ENCODE measurements at regions not wholly inside any gene's neighbourhood (a gene's known extent, or its start where the extent isn't known, plus 50 kb on each side); places are given as distances from the start of the nearest gene placed in this dataset.

- Histone ChIP-seq H3K9me3 (no peaks in the 10 kb centered on the region), H3K4me3 (no peak overlapping the region), H3K27ac (peak overlapping the region in 2 of 4 donors; percentile 25 to 49), H3K4me1 (peaks cover 0 to 30% (median 2%) of the 10 kb centered on the region in 3 donors), H3K36me3 (no peaks in the 10 kb centered on the region), H3K27me3 (no peaks in the 10 kb centered on the region)
- no peak for DNase-seq
- intact Hi-C loops (cut with DNase I) = no loop called here
- WGBS, 2 donors = 31 to 44% methylated on average over 3 of the region's 3 CpGs
- TF ChIP-seq, protein P1, sequence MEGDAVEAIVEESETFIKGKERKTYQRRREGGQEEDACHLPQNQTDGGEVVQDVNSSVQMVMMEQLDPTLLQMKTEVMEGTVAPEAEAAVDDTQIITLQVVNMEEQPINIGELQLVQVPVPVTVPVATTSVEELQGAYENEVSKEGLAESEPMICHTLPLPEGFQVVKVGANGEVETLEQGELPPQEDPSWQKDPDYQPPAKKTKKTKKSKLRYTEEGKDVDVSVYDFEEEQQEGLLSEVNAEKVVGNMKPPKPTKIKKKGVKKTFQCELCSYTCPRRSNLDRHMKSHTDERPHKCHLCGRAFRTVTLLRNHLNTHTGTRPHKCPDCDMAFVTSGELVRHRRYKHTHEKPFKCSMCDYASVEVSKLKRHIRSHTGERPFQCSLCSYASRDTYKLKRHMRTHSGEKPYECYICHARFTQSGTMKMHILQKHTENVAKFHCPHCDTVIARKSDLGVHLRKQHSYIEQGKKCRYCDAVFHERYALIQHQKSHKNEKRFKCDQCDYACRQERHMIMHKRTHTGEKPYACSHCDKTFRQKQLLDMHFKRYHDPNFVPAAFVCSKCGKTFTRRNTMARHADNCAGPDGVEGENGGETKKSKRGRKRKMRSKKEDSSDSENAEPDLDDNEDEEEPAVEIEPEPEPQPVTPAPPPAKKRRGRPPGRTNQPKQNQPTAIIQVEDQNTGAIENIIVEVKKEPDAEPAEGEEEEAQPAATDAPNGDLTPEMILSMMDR (IDR thresholded peaks at IDR 0.05) = no peak
- TF ChIP-seq POLR2A (IDR thresholded peaks at IDR 0.05) = no peak
These were observed 237.3 kb upstream of the GRIP1 start for GRCh38 chr12:66916189-66916588.

DNA sequence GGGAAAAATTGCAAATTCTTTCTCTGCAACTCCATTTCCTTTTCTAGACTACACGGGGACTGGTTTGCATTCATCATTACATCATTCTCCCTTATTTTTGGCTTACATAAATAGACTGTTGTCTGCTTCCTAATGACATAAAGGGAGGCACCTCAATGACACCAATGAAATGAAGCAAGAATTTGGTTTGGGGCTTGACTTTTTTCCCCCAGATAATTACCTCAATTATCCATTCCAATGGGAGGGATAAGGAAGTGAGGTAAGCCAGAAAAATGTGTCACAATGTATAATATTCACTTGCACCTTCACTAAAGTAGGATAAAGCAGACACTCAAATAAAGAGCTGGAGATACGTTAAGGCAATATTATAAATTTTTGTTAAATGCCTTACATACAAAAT, 240.6 kb upstream of the GRIP1 start:
- 48 to 60% methylated on average over 2 of the region's 2 CpGs for WGBS, 2 donors
- DNase-seq = no peak
- Histone ChIP-seq H3K36me3 (no peaks in the 10 kb centered on the region), H3K4me1 (peaks cover 0 to 36% (median 2%) of the 10 kb centered on the region in 3 donors), H3K4me3 (no peak overlapping the region), H3K27me3 (no peaks in the 10 kb centered on the region), H3K27ac (no peak overlapping the region), H3K9me3 (no peaks in the 10 kb centered on the region)
- intact Hi-C loops (cut with DNase I) = no loop called here
- TF ChIP-seq, protein P1 (IDR thresholded peaks at IDR 0.05) = no peak
- TF ChIP-seq POLR2A (IDR thresholded peaks at IDR 0.05) = no peak

DNA sequence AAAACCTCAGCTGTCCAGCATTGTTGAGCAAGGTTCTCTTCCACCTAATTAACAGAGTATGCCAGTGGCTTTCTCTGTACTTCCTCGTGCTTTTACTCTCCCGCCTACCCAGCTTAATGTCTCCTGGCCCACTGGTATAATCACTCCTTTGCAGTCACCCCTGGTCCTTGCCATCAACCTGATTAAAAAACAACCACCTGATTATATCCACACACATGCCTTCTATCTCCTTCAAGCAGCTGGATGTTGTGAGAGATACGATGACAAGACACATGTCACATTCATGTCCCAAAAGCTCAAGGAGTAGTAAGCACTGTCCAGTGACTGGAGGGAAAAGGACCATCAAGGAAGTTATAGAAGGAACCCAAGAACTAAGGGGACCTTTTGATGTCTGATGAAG, 241.3 kb upstream of the GRIP1 start:
- no peaks in the 10 kb centered on the region for H3K9me3 ChIP-seq
- TF ChIP-seq, protein P1 (IDR thresholded peaks at IDR 0.05) = no peak
- no peak for TF ChIP-seq POLR2A (IDR thresholded peaks at IDR 0.05)
- no peak for DNase-seq
- no peak overlapping the region for H3K4me3 ChIP-seq
- peaks cover 0 to 31% (median 2%) of the 10 kb centered on the region in 3 donors for H3K4me1 ChIP-seq
- intact Hi-C loops (cut with DNase I) = no loop called here
- H3K27me3 ChIP-seq = no peaks in the 10 kb centered on the region
- H3K36me3 ChIP-seq = no peaks in the 10 kb centered on the region
- WGBS, 2 donors = 84 to 95% methylated on average over 3 of the region's 3 CpGs
- H3K27ac ChIP-seq = no peak overlapping the region

- Histone ChIP-seq H3K27me3 (no peaks in the 10 kb centered on the region), H3K4me3 (no peak overlapping the region), H3K4me1 (peaks cover 0 to 22% (median 0%) of the 10 kb centered on the region in 3 donors), H3K36me3 (no peaks in the 10 kb centered on the region), H3K27ac (peak overlapping the region in 2 of 4 donors; percentile 14 to 27), H3K9me3 (no peaks in the 10 kb centered on the region)
- DNase-seq = no peak
- WGBS, 2 donors = 20 to 30% methylated on average over 1 of the region's 1 CpG
- intact Hi-C loops (cut with DNase I) = no loop called here
- TF ChIP-seq, protein P1 (IDR thresholded peaks at IDR 0.05) = no peak
- no peak for TF ChIP-seq POLR2A (IDR thresholded peaks at IDR 0.05)
These were observed 242.3 kb upstream of the GRIP1 start for GRCh38 chr12:66921151-66921550.

GRCh38 chr12:66925083-66925482, 246.2 kb upstream of the GRIP1 start:
- TF ChIP-seq, protein P1 (IDR thresholded peaks at IDR 0.05) = no peak
- no peak for TF ChIP-seq POLR2A (IDR thresholded peaks at IDR 0.05)
- Histone ChIP-seq H3K4me1 (peaks cover 0 to 14% (median 0%) of the 10 kb centered on the region in 3 donors), H3K27ac (no peak overlapping the region), H3K36me3 (no peaks in the 10 kb centered on the region), H3K27me3 (no peaks in the 10 kb centered on the region), H3K9me3 (no peaks in the 10 kb centered on the region), H3K4me3 (no peak overlapping the region)
- 71 to 75% methylated on average over 2 of the region's 2 CpGs for WGBS, 2 donors
- DNase-seq = no peak
- intact Hi-C loops (cut with DNase I) = no loop called here
